Mesothelial cell of epicardium (in vitro differentiated cells): ENCODE measurements at regions not wholly inside any gene's neighbourhood (a gene's known extent, or its start where the extent isn't known, plus 50 kb on each side); places are given as distances from the start of the nearest gene placed in this dataset.

Experiments
- DNase-seq, 2 experiments: peaks; one replicate each; pipeline ENCODE4 v3.0.0; 2021; ENCODE audit warnings: low spot score in 2 of 2; ENCODE audit not compliant: unreplicated experiment in 2 of 2
- H3K27ac Mint-ChIP-seq: 2 replicates; pipeline ENCODE4 v1.8.0; 2021; ENCODE audit warnings: mixed read lengths
- H3K27me3 Mint-ChIP-seq: 2 replicates; pipeline ENCODE4 v1.8.0; 2021; ENCODE audit warnings: low read depth, mixed read lengths
- H3K36me3 Mint-ChIP-seq: 2 replicates; pipeline ENCODE4 v1.8.0; 2021; ENCODE audit warnings: mixed read lengths
- H3K4me1 Mint-ChIP-seq: 2 replicates; pipeline ENCODE4 v1.8.0; 2021; ENCODE audit warnings: mixed read lengths
- H3K4me3 Mint-ChIP-seq: 2 replicates; pipeline ENCODE4 v1.8.0; 2021; ENCODE audit warnings: mild to moderate bottlenecking, moderate library complexity, mixed read lengths
- H3K9me3 Mint-ChIP-seq: 2 replicates; pipeline ENCODE4 v1.8.0; 2021; ENCODE audit warnings: mixed read lengths
- CTCF ChIP-seq: fragments of 200-600 bp; sonication (generic); IDR thresholded peaks from one replicate; pipeline ENCODE4 v1.5.0; 2021; ENCODE audit warnings: antibody characterized with exemption; ENCODE audit not compliant: unreplicated experiment

GRCh38 chr6:4302524-4302923 lies 167.1 kb upstream of the ECI2 start:
- no peak overlapping the region for H3K27ac Mint-ChIP-seq
- no peak for TF ChIP-seq CTCF
- H3K4me1 Mint-ChIP-seq: peaks cover 8% of the 10 kb centered on the region
- H3K4me3 Mint-ChIP-seq: no peak overlapping the region
- no peaks in the 10 kb centered on the region for H3K27me3 Mint-ChIP-seq
- peaks cover 15% of the 10 kb centered on the region for H3K9me3 Mint-ChIP-seq
- DNase-seq: no peak
- H3K36me3 Mint-ChIP-seq: peaks cover 7% of the 10 kb centered on the region

- H3K4me3 Mint-ChIP-seq: no peak overlapping the region
- no peak overlapping the region for H3K27ac Mint-ChIP-seq
- H3K27me3 Mint-ChIP-seq: no peaks in the 10 kb centered on the region
- peaks cover 21% of the 10 kb centered on the region for H3K9me3 Mint-ChIP-seq
- H3K4me1 Mint-ChIP-seq: peaks cover 8% of the 10 kb centered on the region
- TF ChIP-seq CTCF: no peak
- DNase-seq: no peak
- peaks cover 7% of the 10 kb centered on the region for H3K36me3 Mint-ChIP-seq
Observed at GRCh38 chr6:4301871-4302270, 166.5 kb upstream of the ECI2 start.

GRCh38 chr6:4300917-4301316 lies 165.5 kb upstream of the ECI2 start:
- H3K36me3 Mint-ChIP-seq: peaks cover 7% of the 10 kb centered on the region
- no peak overlapping the region for H3K4me3 Mint-ChIP-seq
- no peak overlapping the region for H3K27ac Mint-ChIP-seq
- peaks cover 8% of the 10 kb centered on the region for H3K4me1 Mint-ChIP-seq
- peak in 1 of 2 experiments; percentile 30 for DNase-seq
- no peaks in the 10 kb centered on the region for H3K27me3 Mint-ChIP-seq
- TF ChIP-seq CTCF: no peak
- peaks cover 22% of the 10 kb centered on the region for H3K9me3 Mint-ChIP-seq

- Mint-ChIP-seq H3K27me3 (no peaks in the 10 kb centered on the region), H3K36me3 (peaks cover 7% of the 10 kb centered on the region), H3K4me1 (peaks cover 8% of the 10 kb centered on the region), H3K27ac (no peak overlapping the region), H3K4me3 (no peak overlapping the region), H3K9me3 (peaks cover 19% of the 10 kb centered on the region)
- TF ChIP-seq CTCF: no peak
- peak in 1 of 2 experiments; percentile 16 for DNase-seq
Observed at GRCh38 chr6:4299476-4299875, 164.1 kb upstream of the ECI2 start.

GRCh38 chr6:4297348-4297747 lies 162.0 kb upstream of the ECI2 start:
- no peaks in the 10 kb centered on the region for H3K27me3 Mint-ChIP-seq
- peaks cover 3% of the 10 kb centered on the region for H3K4me1 Mint-ChIP-seq
- no peak overlapping the region for H3K27ac Mint-ChIP-seq
- peaks cover 19% of the 10 kb centered on the region for H3K9me3 Mint-ChIP-seq
- no peak overlapping the region for H3K4me3 Mint-ChIP-seq
- no peak for DNase-seq
- peaks cover 7% of the 10 kb centered on the region for H3K36me3 Mint-ChIP-seq
- no peak for TF ChIP-seq CTCF

- TF ChIP-seq CTCF: no peak
- H3K27ac Mint-ChIP-seq: no peak overlapping the region
- H3K4me3 Mint-ChIP-seq: no peak overlapping the region
- no peak for DNase-seq
- peaks cover 19% of the 10 kb centered on the region for H3K9me3 Mint-ChIP-seq
- peaks cover 3% of the 10 kb centered on the region for H3K4me1 Mint-ChIP-seq
- peaks cover 7% of the 10 kb centered on the region for H3K36me3 Mint-ChIP-seq
- H3K27me3 Mint-ChIP-seq: no peaks in the 10 kb centered on the region
Observed at GRCh38 chr6:4296552-4296951, 161.2 kb upstream of the ECI2 start.
